ENCODE measurements at regions not wholly inside any gene's neighbourhood (a gene's known extent, or its start where the extent isn't known, plus 50 kb on each side); places are given as distances from the start of the nearest gene placed in this dataset.

- H3K27ac ChIP-seq (ENCODE audit: insufficient read depth, low read depth, low read length): no peak overlapping the region
- no peaks in the 10 kb centered on the region for H3K27me3 ChIP-seq (ENCODE audit: control insufficient read depth in 2 of 2, insufficient read depth in 2 of 2, low read length in 2 of 2)
- H3K9me3 ChIP-seq (replicated peaks; ENCODE audit: control insufficient read depth, insufficient read depth, low read length): no peaks in the 10 kb centered on the region
- H3K9ac ChIP-seq (replicated peaks; ENCODE audit: extremely low read depth, insufficient read depth, low read length): no peak overlapping the region
- peaks cover 10% of the 10 kb centered on the region for H3K4me1 ChIP-seq (ENCODE audit: control insufficient read depth, extremely low read depth, insufficient read depth, low read length)
- intact Hi-C loops (cut with micrococcal nuclease): no loop called here
- no peaks in the 10 kb centered on the region for H3K79me2 ChIP-seq (ENCODE audit: control insufficient read depth, insufficient read depth, low read length)
- POLR2A ChIA-PET: no interaction called here
- FAIRE-seq (no peak), DNase-seq (ENCODE audit: low read depth, low spot score) (no peak)
- no peaks in the 10 kb centered on the region for H3K36me3 ChIP-seq (ENCODE audit: control insufficient read depth in 2 of 2, extremely low read depth in 1 of 2, insufficient read depth in 2 of 2, low read length in 2 of 2)
- dilution Hi-C loops (cut with MboI; ENCODE audit: extremely low pct_ligation_motif_present, low sequenced_read_pairs): no loop called here
- H3K4me2 ChIP-seq (ENCODE audit: insufficient read depth, low read length): no peak overlapping the region
- no peak for TF ChIP-seq EZH2 (IDR thresholded peaks at IDR 0.05; ENCODE audit: borderline replicate concordance, low read depth, low read length, severe bottlenecking)
- TF ChIP-seq FOS (IDR thresholded peaks at IDR 0.05; ENCODE audit: borderline replicate concordance, insufficient read depth, low read length): no peak
- TF ChIP-seq MYC (IDR thresholded peaks at IDR 0.05; ENCODE audit: low read depth, low read length): no peak
- no peak for TF ChIP-seq GATA2 (IDR thresholded peaks at IDR 0.05; ENCODE audit: insufficient read depth, insufficient read length, low read depth, low read length)
- no peak for TF ChIP-seq MAX (IDR thresholded peaks at IDR 0.05; ENCODE audit: insufficient read depth, insufficient read length)
- TF ChIP-seq JUN (IDR thresholded peaks at IDR 0.05; ENCODE audit: borderline replicate concordance, insufficient read depth, insufficient read length, low read depth): no peak
- no peak for TF ChIP-seq POLR2AphosphoS5 (IDR thresholded peaks at IDR 0.05; ENCODE audit: insufficient read depth, low read depth, low read length)
- no peak for TF ChIP-seq POLR2A (IDR thresholded peaks at IDR 0.05; ENCODE audit: low read depth, low read length)
- no peak for TF ChIP-seq CTCF (IDR thresholded peaks at IDR 0.05; ENCODE audit: extremely low read depth in 1 of 2, insufficient read depth in 1 of 2, low read depth in 1 of 2, low read length in 2 of 2)
- CTCF ChIA-PET: no interaction called here
- BruUV-seq (replicated peaks): no TSS peak
- H3K9me1 ChIP-seq (replicated peaks; ENCODE audit: control insufficient read depth, extremely low read depth, insufficient read depth, low read length): no peaks in the 10 kb centered on the region
- no peak overlapping the region for H2AFZ ChIP-seq (ENCODE audit: low read depth, low read length)
- H4K20me1 ChIP-seq (replicated peaks; ENCODE audit: control insufficient read depth, extremely low read depth, insufficient read depth, low read length): no peaks in the 10 kb centered on the region
- no peak overlapping the region for H3K4me3 ChIP-seq (replicated peaks in 1 of 3; ENCODE audit: insufficient read depth in 1 of 3, low read depth in 1 of 3, low read length in 3 of 3)
Observed at GRCh38 chr7:375901-376305, 85.9 kb downstream of the FOXL3 start.

All from endothelial cell of umbilical vein (primary cell).